PC-9 (cell line): ENCODE measurements at regions not wholly inside any gene's neighbourhood (a gene's known extent, or its start where the extent isn't known, plus 50 kb on each side); places are given as distances from the start of the nearest gene placed in this dataset.
A peak's percentile ranks its signal among the peaks of the same experiment; 100 is the strongest.

Source experiments
- BruUV-seq: library from RNA; stranded (reverse); fragments of 400-500 nt; replicated peaks from 2 replicates; lab custom pipeline; 2021; lab: Mats Ljungman, UMichigan
- CTCF ChIA-PET: fragments of 300-600 bp; sonication (Branson Sonifier 250); formaldehyde crosslinking; loops from one replicate; lab custom pipeline; 2022; ENCODE audit warnings: antibody characterized with exemption; lab: Charles Lee
- POLR2A ChIA-PET: fragments of 300-600 bp; sonication (Branson Sonifier 250); formaldehyde crosslinking; loops from one replicate; lab custom pipeline; 2022; ENCODE audit warnings: antibody characterized with exemption; ENCODE audit not compliant: unreplicated experiment; lab: Charles Lee
- DNase-seq, 2 experiments: peaks; one replicate each; pipeline versions ENCODE4 v3.0.0 to v3.0.0-alpha.2; 2015 to 2022; ENCODE audit warnings: mixed read lengths in 1 of 2
- H2AFZ ChIP-seq: fragments of 200-600 bp; sonication (generic); 2 replicates; pipeline ENCODE4 v1.8.1; 2017; ENCODE audit warnings: antibody characterized with exemption
- H3F3A ChIP-seq: fragments of 200-600 bp; sonication (generic); 2 replicates; pipeline ENCODE4 v1.8.1; 2017; ENCODE audit warnings: antibody characterized with exemption, mild to moderate bottlenecking, low read depth; ENCODE audit not compliant: insufficient read depth
- H3K27ac ChIP-seq: fragments of 200-600 bp; sonication (generic); 2 replicates; pipeline ENCODE4 v1.6.1; 2016; ENCODE audit warnings: mixed run types
- H3K27me3 ChIP-seq: fragments of 200-600 bp; sonication (generic); 2 replicates; pipeline ENCODE4 v1.6.1; 2016; ENCODE audit warnings: low read depth, mixed run types; ENCODE audit not compliant: insufficient read depth
- H3K36me3 ChIP-seq: fragments of 200-600 bp; sonication (generic); 2 replicates; pipeline ENCODE4 v1.6.1; 2016; ENCODE audit warnings: low read depth, mixed run types
- H3K4me1 ChIP-seq: fragments of 200-600 bp; sonication (generic); replicated peaks from 2 replicates; pipeline ENCODE4 v1.6.1; 2016; ENCODE audit warnings: mixed run types; ENCODE audit not compliant: insufficient read depth
- H3K4me2 ChIP-seq: fragments of 200-600 bp; sonication (generic); 2 replicates; pipeline ENCODE4 v1.6.1; 2017; ENCODE audit warnings: mixed run types
- H3K4me3 ChIP-seq: fragments of 200-600 bp; sonication (generic); 2 replicates; pipeline ENCODE4 v1.6.1; 2016; ENCODE audit warnings: mixed run types
- H3K79me2 ChIP-seq: fragments of 200-600 bp; sonication (generic); 2 replicates; pipeline ENCODE4 v1.6.1; 2017; ENCODE audit warnings: low read depth, mixed run types
- H3K9me2 ChIP-seq: fragments of 200-600 bp; sonication (generic); 2 replicates; pipeline ENCODE4 v1.8.1; 2017; ENCODE audit warnings: mild to moderate bottlenecking; ENCODE audit not compliant: insufficient read depth
- H3K9me3 ChIP-seq: fragments of 200-600 bp; sonication (generic); 2 replicates; pipeline ENCODE4 v1.8.1; 2016; ENCODE audit warnings: low read depth; ENCODE audit not compliant: insufficient read depth
- H4K20me1 ChIP-seq: fragments of 200-600 bp; sonication (generic); 2 replicates; pipeline ENCODE4 v1.8.1; 2017; ENCODE audit not compliant: insufficient read depth
- EZH2 ChIP-seq: fragments of 200-600 bp; sonication (generic); IDR thresholded peaks from 2 replicates; pipeline ENCODE4 v1.8.0; 2017; ENCODE audit warnings: antibody characterized with exemption, low read depth
- intact Hi-C: fragments of 100-400 bp; cut with micrococcal nuclease; formaldehyde crosslinking; loops from one replicate; pipeline ENCODE4 v1.10.0; 2022; ENCODE audit not compliant: unreplicated experiment
- TF ChIP-seq, protein P1 (sequence below): fragments of 200-600 bp; sonication (generic); conservative IDR thresholded peaks from 2 replicates; pipeline ENCODE4 v1.6.1; 2017; ENCODE audit warnings: mixed run types, antibody characterized with exemption, mild to moderate bottlenecking, moderate library complexity

DNA sequence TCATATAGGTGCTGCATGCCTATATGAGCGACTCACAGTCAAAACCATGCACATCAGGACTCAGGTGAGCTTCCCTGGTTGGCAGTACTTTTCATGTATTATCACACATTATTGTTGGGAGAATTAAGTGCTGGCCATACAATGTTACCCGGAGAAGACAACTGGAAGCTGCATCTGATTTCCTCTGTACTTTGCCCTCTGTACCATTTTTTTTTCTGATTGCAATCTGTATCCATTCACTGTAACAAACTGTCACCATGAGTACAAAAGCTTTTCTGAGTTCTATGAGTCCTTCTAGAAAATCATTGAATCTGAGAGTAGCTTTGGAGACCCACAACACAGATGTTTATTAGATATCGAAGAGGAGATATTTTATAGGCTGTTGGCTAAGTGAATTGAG lies 651.0 kb downstream of the NR2F1-AS1 start:
- no peak overlapping the region for H3K4me3 ChIP-seq
- no peaks in the 10 kb centered on the region for H4K20me1 ChIP-seq
- no peak overlapping the region for H3K4me2 ChIP-seq
- intact Hi-C loops: no loop called here
- CTCF ChIA-PET: no interaction called here
- no peak overlapping the region for H3K27ac ChIP-seq
- POLR2A ChIA-PET: no interaction called here
- H3F3A ChIP-seq: peaks cover 13% of the 10 kb centered on the region; the same call in 1 of the 2 replicates
- no TSS peak for BruUV-seq
- H3K27me3 ChIP-seq: no peaks in the 10 kb centered on the region
- no peak for DNase-seq
- no peaks in the 10 kb centered on the region for H3K79me2 ChIP-seq
- TF ChIP-seq, protein P1, sequence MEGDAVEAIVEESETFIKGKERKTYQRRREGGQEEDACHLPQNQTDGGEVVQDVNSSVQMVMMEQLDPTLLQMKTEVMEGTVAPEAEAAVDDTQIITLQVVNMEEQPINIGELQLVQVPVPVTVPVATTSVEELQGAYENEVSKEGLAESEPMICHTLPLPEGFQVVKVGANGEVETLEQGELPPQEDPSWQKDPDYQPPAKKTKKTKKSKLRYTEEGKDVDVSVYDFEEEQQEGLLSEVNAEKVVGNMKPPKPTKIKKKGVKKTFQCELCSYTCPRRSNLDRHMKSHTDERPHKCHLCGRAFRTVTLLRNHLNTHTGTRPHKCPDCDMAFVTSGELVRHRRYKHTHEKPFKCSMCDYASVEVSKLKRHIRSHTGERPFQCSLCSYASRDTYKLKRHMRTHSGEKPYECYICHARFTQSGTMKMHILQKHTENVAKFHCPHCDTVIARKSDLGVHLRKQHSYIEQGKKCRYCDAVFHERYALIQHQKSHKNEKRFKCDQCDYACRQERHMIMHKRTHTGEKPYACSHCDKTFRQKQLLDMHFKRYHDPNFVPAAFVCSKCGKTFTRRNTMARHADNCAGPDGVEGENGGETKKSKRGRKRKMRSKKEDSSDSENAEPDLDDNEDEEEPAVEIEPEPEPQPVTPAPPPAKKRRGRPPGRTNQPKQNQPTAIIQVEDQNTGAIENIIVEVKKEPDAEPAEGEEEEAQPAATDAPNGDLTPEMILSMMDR: no peak
- TF ChIP-seq EZH2: no peak
- peaks cover 17% of the 10 kb centered on the region for H3K4me1 ChIP-seq
- H3K9me2 ChIP-seq: no peaks in the 10 kb centered on the region
- H2AFZ ChIP-seq: no peak overlapping the region
- H3K9me3 ChIP-seq: no peaks in the 10 kb centered on the region
- H3K36me3 ChIP-seq: no peaks in the 10 kb centered on the region

DNA sequence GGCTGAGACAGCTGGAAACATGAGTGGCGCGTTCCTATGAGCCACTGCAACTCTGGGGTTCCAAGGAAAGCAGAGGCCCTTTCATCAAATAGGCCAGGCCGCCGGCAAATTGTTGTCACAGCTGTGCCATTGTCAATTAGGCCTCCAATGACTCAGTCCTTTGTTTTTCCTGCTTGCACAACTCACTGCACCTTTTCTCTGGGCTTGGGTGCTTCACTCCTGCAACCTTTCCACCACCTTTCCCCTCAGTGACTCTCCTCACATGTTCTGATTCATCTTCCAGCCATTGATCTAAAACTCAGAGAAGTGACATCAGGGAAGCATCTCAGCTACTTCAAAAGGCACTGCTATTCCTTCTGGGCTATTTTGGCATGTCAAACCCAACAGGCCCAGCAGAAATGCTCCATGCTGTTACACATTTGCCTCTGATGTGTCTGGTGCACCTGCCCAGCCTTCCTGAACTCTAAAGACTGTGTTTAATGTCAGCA lies 653.7 kb downstream of the NR2F1-AS1 start:
- Histone ChIP-seq H3K4me1 (peaks cover 17% of the 10 kb centered on the region), H3K9me2 (no peaks in the 10 kb centered on the region), H4K20me1 (no peaks in the 10 kb centered on the region), H3K27ac (peak overlapping the region; percentile 44), H3K4me2 (no peak overlapping the region; the same call in 1 of the 2 replicates), H3K9me3 (no peaks in the 10 kb centered on the region), H2AFZ (no peak overlapping the region), H3K4me3 (no peak overlapping the region), H3F3A (peaks cover 13% of the 10 kb centered on the region; the same call in 1 of the 2 replicates), H3K36me3 (no peaks in the 10 kb centered on the region), H3K27me3 (no peaks in the 10 kb centered on the region), H3K79me2 (no peaks in the 10 kb centered on the region)
- TF ChIP-seq, protein P1: no peak
- TF ChIP-seq EZH2: no peak
- intact Hi-C loops: loop anchor here (5.0 to 10.0 kb wide), 2 partner anchors 150 to 877 kb away; no protein-coding TSS in a partner anchor
- DNase-seq: peak; percentile 56 to 77
- CTCF ChIA-PET: no interaction called here
- BruUV-seq: no TSS peak
- POLR2A ChIA-PET: interaction anchor here (0.6 kb wide), 1 partner anchor 13 kb away, joined by 6 read pairs; no protein-coding TSS in a partner anchor

DNA sequence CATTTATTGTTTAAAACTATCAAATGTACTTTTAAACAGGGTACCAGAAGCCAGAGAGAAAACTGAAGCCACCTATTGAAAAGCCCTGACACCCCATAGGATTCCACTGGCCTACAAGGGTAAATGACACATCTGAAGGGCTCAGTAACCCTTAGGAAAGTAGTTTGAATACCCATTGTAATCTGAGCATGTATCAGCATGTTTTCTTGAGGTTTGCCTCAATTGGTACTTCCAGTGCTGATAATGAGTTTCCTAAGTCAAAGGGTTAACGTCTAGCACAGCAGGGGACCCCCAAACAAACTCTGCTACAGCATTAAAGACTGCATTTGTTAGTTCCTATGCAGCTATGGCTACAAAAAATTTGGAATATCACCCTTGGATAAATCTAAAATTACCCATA lies 657.1 kb downstream of the NR2F1-AS1 start:
- CTCF ChIA-PET: no interaction called here
- POLR2A ChIA-PET: no interaction called here
- Histone ChIP-seq H3F3A (peaks cover 13% of the 10 kb centered on the region; the same call in 1 of the 2 replicates), H4K20me1 (no peaks in the 10 kb centered on the region), H3K4me1 (peaks cover 17% of the 10 kb centered on the region), H3K4me2 (no peak overlapping the region), H3K9me2 (no peaks in the 10 kb centered on the region), H3K36me3 (no peaks in the 10 kb centered on the region), H3K27ac (no peak overlapping the region), H3K79me2 (no peaks in the 10 kb centered on the region), H3K9me3 (peaks cover 5% of the 10 kb centered on the region; the same call in 1 of the 2 replicates), H3K4me3 (no peak overlapping the region), H3K27me3 (no peaks in the 10 kb centered on the region), H2AFZ (no peak overlapping the region)
- TF ChIP-seq, protein P1: no peak
- no peak for TF ChIP-seq EZH2
- DNase-seq: no peak
- intact Hi-C loops: loop anchor here (10.0 kb wide), 1 partner anchor 881 kb away; no protein-coding TSS in a partner anchor
- no TSS peak for BruUV-seq
